B cell (primary cell): ENCODE measurements at regions not wholly inside any gene's neighbourhood (a gene's known extent, or its start where the extent isn't known, plus 50 kb on each side); places are given as distances from the start of the nearest gene placed in this dataset.

Experiments used
- ATAC-seq: fragments of 200-7000 bp; cut with Tn5 transposase; one replicate; pipeline ENCODE4 v1.10.0; 2021; ENCODE audit warnings: low read depth, mild to moderate bottlenecking, moderate number of reproducible peaks, moderate library complexity
- CTCF ChIA-PET: fragments of 350-600 bp; sonication (Branson Sonifier 250); formaldehyde crosslinking; loops from one replicate; lab custom pipeline; 2021; ENCODE audit warnings: antibody characterized with exemption, inconsistent platforms; lab: Charles Lee
- POLR2A ChIA-PET: fragments of 350-600 bp; sonication (Branson Sonifier 250); formaldehyde crosslinking; loops from one replicate; lab custom pipeline; 2021; ENCODE audit warnings: antibody characterized with exemption; lab: Charles Lee
- DNase-seq: peaks from one replicate; pipeline ENCODE4 v3.0.0; 2013
- H2AFZ ChIP-seq: 2 replicates; pipeline ENCODE4 v1.6.1; 2012; ENCODE audit warnings: mild to moderate bottlenecking, low read depth, low read length; ENCODE audit not compliant: insufficient read depth, poor library complexity, severe bottlenecking
- H3K27ac ChIP-seq, 2 donors: 1 replicate in 1 of 2; 2 replicates in 1 of 2; pipeline ENCODE4 v1.5.1; 2012 to 2013; ENCODE audit warnings: low read length in 2 of 2, mild to moderate bottlenecking in 2 of 2, moderate library complexity in 1 of 2
- H3K27me3 ChIP-seq, 4 experiments: fragments of 200-600 bp in 1 of 4; sonication (generic) in 1 of 4; replicated peaks in 1 of 4; 1 replicate in 2 of 4; 2 replicates in 2 of 4; pipeline versions ENCODE4 v1.6.1 to v1.7.0; 2013 to 2016; ENCODE audit warnings: low read length in 3 of 4, mild to moderate bottlenecking in 2 of 4, mixed read lengths in 1 of 4, moderate library complexity in 1 of 4; ENCODE audit not compliant: insufficient read depth in 4 of 4, control insufficient read depth in 3 of 4; ENCODE audit errors: control extremely low read depth in 1 of 4
- H3K36me3 ChIP-seq, 2 experiments: replicated peaks in 1 of 2; 1 replicate in 1 of 2; 2 replicates in 1 of 2; pipeline versions ENCODE4 v1.6.1 to v1.7.1; 2013; ENCODE audit warnings: low read length in 1 of 2; ENCODE audit not compliant: insufficient read depth in 2 of 2, control insufficient read depth in 1 of 2; ENCODE audit errors: control extremely low read depth in 1 of 2, extremely low read depth in 1 of 2
- H3K4me1 ChIP-seq, 2 donors: fragments of 200-600 bp in 1 of 2; sonication (generic) in 1 of 2; 1 replicate in 1 of 2; 2 replicates in 1 of 2; pipeline versions ENCODE4 v1.5.1 to v1.6.1; 2013 to 2017; ENCODE audit warnings: low read length in 2 of 2; ENCODE audit not compliant: control insufficient read depth in 2 of 2, insufficient read depth in 2 of 2
- H3K4me2 ChIP-seq: replicated peaks from 2 replicates; pipeline ENCODE3; 2012; ENCODE audit warnings: mild to moderate bottlenecking, low read depth, low read length; ENCODE audit not compliant: poor library complexity, severe bottlenecking
- H3K4me3 ChIP-seq, 5 experiments: fragments of 200-600 bp in 1 of 5; sonication (generic) in 1 of 5; 1 replicate in 3 of 5; 2 replicates in 2 of 5; pipeline versions ENCODE4 v1.5.1 to v1.7.0; 2011 to 2016; ENCODE audit warnings: low read length in 4 of 5, mild to moderate bottlenecking in 4 of 5, low read depth in 2 of 5, control low read depth in 1 of 5, moderate library complexity in 1 of 5; ENCODE audit not compliant: insufficient read depth in 1 of 5; ENCODE audit errors: control extremely low read depth in 1 of 5, extremely low read depth in 1 of 5
- H3K79me2 ChIP-seq: fragments of 200-600 bp; sonication (generic); one replicate; pipeline ENCODE4 v1.6.0; 2016; ENCODE audit warnings: low read length; ENCODE audit not compliant: control insufficient read depth, insufficient read depth
- H3K9ac ChIP-seq: fragments of 200-600 bp; sonication (generic); 2 replicates; pipeline ENCODE4 v1.6.1; 2017; ENCODE audit warnings: mild to moderate bottlenecking, low read length, moderate library complexity
- H3K9me3 ChIP-seq, 3 donors: one replicate each; pipeline versions ENCODE4 v1.6.1 to v1.7.1; 2013; ENCODE audit warnings: low read length in 2 of 3; ENCODE audit not compliant: control insufficient read depth in 2 of 3, insufficient read depth in 1 of 3; ENCODE audit errors: control extremely low read depth in 1 of 3
- H4K20me1 ChIP-seq: 2 replicates; pipeline ENCODE4 v1.6.0; 2012; ENCODE audit warnings: mild to moderate bottlenecking, low read length; ENCODE audit not compliant: insufficient read depth, control insufficient read depth, poor library complexity, severe bottlenecking
- H3K27ac Mint-ChIP-seq: one replicate; pipeline ENCODE4 v1.8.0; 2021; ENCODE audit warnings: mixed read lengths
- H3K27me3 Mint-ChIP-seq: one replicate; pipeline ENCODE4 v1.8.0; 2021; ENCODE audit warnings: mixed read lengths
- H3K4me1 Mint-ChIP-seq: one replicate; pipeline ENCODE4 v1.8.0; 2021; ENCODE audit warnings: mixed read lengths
- H3K4me3 Mint-ChIP-seq: one replicate; pipeline ENCODE4 v1.8.0; 2021; ENCODE audit warnings: mixed read lengths
- H3K9me3 Mint-ChIP-seq: one replicate; pipeline ENCODE4 v1.8.0; 2022; ENCODE audit warnings: mixed read lengths; ENCODE audit not compliant: insufficient read depth
- CTCF ChIP-seq: fragments of 200-600 bp; IDR thresholded peaks from one replicate; pipeline ENCODE4 v1.8.0; 2022; ENCODE audit warnings: antibody characterized with exemption, mild to moderate bottlenecking
- EZH2 ChIP-seq: IDR thresholded peaks from 2 replicates; pipeline ENCODE4 v1.6.1; 2012; ENCODE audit warnings: borderline replicate concordance, low read depth, mild to moderate bottlenecking, moderate library complexity, low read length; ENCODE audit not compliant: insufficient read depth, poor library complexity, severe bottlenecking
- WGBS: methylation state at CpG from one replicate; pipeline ENCODE4 v1.1.5; 2013; ENCODE audit warnings: missing lambda C conversion rate; ENCODE audit not compliant: insufficient coverage; 5-methylcytosine and 5-hydroxymethylcytosine counted together
- intact Hi-C: fragments of 100-400 bp; cut with micrococcal nuclease; formaldehyde crosslinking; loops from one replicate; pipeline ENCODE4 v1.10.0; 2022

GRCh38 chr2:52686935-52687334, 1080.7 kb upstream of the CHAC2 start:
- WGBS = 100% methylated on average over 1 of the region's 2 CpGs
- ATAC-seq (no peak), DNase-seq (no peak)
- no peak overlapping the region for H2AFZ ChIP-seq
- H3K4me2 ChIP-seq = no peak overlapping the region
- peaks cover 0 to 3% (median 1%) of the 10 kb centered on the region in 3 donors for H3K9me3 ChIP-seq
- Mint-ChIP-seq H3K4me1 (no peaks in the 10 kb centered on the region), H3K9me3 (peaks cover 5% of the 10 kb centered on the region), H3K4me3 (no peak overlapping the region), H3K27ac (no peak overlapping the region), H3K27me3 (no peaks in the 10 kb centered on the region)
- ChIA-PET POLR2A (no interaction called here), CTCF (no interaction called here)
- H4K20me1 ChIP-seq = no peaks in the 10 kb centered on the region
- no peak overlapping the region for H3K9ac ChIP-seq
- no peak for TF ChIP-seq EZH2
- TF ChIP-seq CTCF = no peak
- intact Hi-C loops = no loop called here
- H3K27me3 ChIP-seq = no peaks in the 10 kb centered on the region
- no peaks in the 10 kb centered on the region for H3K4me1 ChIP-seq
- no peaks in the 10 kb centered on the region for H3K79me2 ChIP-seq
- H3K36me3 ChIP-seq = no peaks in the 10 kb centered on the region
- no peak overlapping the region for H3K27ac ChIP-seq
- no peak overlapping the region for H3K4me3 ChIP-seq

GRCh38 chr2:52676056-52676455, 1091.5 kb upstream of the CHAC2 start:
- H2AFZ ChIP-seq = no peak overlapping the region
- WGBS = 96% methylated on average over 2 of the region's 2 CpGs
- ATAC-seq = no peak
- no peaks in the 10 kb centered on the region for H3K79me2 ChIP-seq
- TF ChIP-seq CTCF (no peak), EZH2 (no peak)
- Mint-ChIP-seq H3K4me1 (no peaks in the 10 kb centered on the region), H3K27me3 (no peaks in the 10 kb centered on the region), H3K27ac (no peak overlapping the region), H3K4me3 (no peak overlapping the region), H3K9me3 (peaks cover 6% of the 10 kb centered on the region)
- DNase-seq = no peak
- H3K4me1 ChIP-seq = no peaks in the 10 kb centered on the region
- H3K4me3 ChIP-seq = no peak overlapping the region
- no peak overlapping the region for H3K27ac ChIP-seq
- ChIA-PET POLR2A (no interaction called here), CTCF (no interaction called here)
- H4K20me1 ChIP-seq = no peaks in the 10 kb centered on the region
- intact Hi-C loops = no loop called here
- H3K9ac ChIP-seq = no peak overlapping the region
- H3K27me3 ChIP-seq = no peaks in the 10 kb centered on the region
- H3K4me2 ChIP-seq = no peak overlapping the region
- peaks cover 0 to 8% (median 2%) of the 10 kb centered on the region in 3 donors for H3K9me3 ChIP-seq
- H3K36me3 ChIP-seq = no peaks in the 10 kb centered on the region
